DMS53 treated with DMSO at 0.1 percent for 48 hours (cell line): ENCODE measurements at regions not wholly inside any gene's neighbourhood (a gene's known extent, or its start where the extent isn't known, plus 50 kb on each side); places are given as distances from the start of the nearest gene placed in this dataset.

Experiments
- DNase-seq: peaks from one replicate; lab custom pipeline; 2025; ENCODE audit not compliant: unreplicated experiment; lab: John Stamatoyannopoulos, UW

- no peak for DNase-seq
Observed at GRCh38 chr11:127385071-127385470, 384.5 kb upstream of the KIRREL3 start.

GRCh38 chr11:127383026-127383425, 382.5 kb upstream of the KIRREL3 start:
- no peak for DNase-seq

- DNase-seq: no peak
Observed at GRCh38 chr11:127381247-127381646, 380.7 kb upstream of the KIRREL3 start.

GRCh38 chr11:127379686-127380085, 379.1 kb upstream of the KIRREL3 start:
- no peak for DNase-seq

GRCh38 chr11:127376301-127376700, 375.7 kb upstream of the KIRREL3 start:
- no peak for DNase-seq

DNA sequence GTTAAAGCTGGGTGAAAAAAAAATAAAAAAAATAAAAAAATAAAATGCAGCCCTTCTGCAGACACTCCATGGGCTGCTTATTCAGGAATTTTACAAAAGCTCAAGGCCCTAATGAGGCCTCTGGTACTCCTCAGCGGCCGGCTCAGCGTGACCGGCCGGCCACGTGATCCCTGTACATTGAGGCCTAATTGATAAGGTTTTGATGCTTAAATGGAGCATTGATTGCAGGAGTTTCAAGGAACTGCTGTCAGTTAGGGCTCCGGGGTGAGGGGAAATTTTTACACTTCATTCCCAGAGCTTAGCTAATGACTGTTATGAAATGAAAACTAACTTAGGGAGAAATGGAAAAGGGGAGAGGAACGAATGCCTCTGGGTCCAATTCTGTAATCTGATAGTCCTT, 368.8 kb upstream of the KIRREL3 start:
- DNase-seq: no peak

- peak; percentile 72 for DNase-seq
Observed at GRCh38 chr11:127362754-127363308, 362.3 kb upstream of the KIRREL3 start.

DNA sequence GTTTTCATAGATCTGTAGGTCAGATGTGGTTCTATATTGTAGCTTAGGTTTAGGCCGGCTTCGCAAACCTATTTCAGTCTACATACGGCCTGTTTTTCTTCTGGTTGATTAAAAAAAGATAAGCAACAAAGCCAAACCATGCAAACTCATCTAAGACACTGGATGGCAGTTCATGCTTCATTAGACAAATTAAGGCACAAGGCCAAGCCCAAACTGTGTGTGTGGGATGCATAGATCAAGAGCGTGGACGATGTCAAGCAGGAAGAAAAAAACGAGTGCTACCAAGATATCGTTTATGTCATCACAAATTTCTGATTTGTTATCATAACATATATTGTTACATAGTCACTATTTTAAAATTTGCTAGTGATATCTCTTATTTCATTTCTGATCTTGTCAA, 357.6 kb upstream of the KIRREL3 start:
- DNase-seq: no peak

DNA sequence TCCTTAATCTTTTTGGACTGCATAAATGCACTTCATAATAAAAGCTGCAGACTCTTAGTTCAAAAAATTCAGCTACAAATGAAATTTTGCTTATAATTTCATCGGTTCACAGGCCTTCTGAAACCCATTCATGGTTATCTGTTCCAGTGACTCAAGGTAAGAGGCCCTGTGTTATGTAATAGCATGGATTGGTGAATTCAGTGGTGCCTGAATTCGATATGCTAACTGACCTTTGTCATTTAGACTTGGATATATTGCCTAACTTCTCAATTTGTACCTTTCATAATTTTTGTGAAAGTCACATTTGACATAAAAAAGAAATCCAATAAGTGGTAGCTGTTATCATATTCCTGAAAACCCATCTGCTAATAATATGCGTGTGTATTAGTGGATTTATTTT, 349.9 kb upstream of the KIRREL3 start:
- no peak for DNase-seq

DNA sequence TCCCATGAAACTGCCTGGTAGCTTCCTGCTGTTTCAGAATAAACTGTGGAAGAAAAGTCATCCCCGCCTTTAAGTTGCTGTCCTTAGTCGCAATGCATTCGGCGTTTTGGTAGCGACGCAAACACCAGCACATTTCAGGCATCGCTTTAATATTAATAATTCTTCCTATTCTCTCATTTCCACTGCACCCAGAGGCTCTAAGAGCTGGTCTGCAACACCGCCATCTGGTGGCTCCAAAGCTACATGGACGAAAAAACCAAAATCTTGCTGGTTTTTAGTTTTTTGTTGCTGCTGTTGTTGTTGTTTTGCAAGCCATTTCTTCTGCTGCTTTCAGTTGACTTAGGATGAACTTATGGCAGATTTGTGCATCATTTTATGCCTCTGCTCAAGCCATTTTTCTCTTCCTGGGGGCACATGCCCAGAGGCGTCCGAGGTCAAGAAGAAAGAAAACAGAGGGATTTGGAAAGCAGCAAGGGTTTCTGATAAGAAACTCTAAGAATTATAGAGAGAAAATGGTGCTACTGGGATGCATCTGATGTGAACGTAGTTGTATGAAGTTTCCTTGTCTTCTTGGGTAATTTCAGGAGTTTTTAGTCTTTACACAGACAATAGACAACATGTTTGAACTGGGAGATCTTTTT, 345.4 kb upstream of the KIRREL3 start:
- peak; percentile 33 for DNase-seq

DNA sequence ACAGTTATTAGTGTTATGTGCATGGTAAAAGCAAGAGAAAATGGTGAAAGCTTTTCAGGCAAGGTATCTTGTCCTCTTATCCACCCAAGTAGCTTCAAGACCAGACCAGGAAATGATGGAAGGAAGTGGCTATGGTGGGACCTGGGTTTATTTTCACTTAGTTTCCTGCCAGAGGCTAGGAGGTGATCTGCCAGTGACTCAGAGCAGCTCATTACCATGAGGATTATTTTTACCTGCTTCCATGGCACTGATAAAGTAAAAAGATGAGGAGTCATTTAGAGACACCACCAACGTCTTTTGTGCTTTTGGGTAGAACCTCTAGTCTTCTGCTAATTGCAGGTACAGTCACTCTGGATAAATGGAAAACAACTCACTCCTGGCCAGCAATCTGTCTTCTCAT, 339.9 kb upstream of the KIRREL3 start:
- DNase-seq: no peak

- no peak for DNase-seq
Observed at GRCh38 chr11:127339376-127339775, 338.8 kb upstream of the KIRREL3 start.

DNA sequence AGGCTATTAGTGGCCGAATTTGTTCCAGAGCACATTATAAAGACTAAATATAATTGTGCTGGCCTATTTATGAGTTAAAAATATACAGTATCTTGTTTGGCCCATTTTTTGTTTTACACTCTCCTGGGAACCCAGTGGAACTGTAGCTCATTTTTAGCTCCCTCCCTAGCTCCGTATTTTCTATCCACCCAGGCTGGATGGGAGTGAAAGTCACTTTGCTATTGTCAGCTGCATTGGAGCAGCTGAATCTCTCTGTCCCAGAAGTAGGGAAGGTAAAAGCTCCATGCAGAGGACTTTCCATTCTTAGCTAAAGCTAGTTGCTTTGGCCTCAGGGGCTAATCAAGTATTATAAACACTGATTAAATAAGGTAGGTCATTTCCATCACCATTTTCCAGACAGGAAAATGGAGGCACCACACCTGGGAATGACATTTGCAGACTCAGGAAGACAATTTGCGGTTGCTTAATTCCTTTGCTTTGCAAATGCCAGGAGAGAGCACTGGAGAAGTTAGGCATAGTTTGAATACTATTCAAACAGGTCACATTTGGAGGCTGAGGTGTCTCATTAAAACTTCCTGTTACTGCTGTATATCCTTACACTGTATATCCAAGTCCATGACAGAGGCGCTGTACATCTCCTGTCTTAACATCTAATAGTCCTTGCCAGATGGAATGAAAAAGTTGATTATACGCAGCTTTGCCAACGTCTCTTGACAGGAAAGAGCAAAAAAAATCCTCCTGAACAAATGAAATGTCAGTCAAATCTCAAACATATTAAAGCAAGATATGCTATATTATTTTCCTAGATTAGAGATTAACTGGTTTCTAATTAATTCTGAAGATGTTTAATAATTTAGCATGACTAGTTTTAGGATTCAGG, 338.1 kb upstream of the KIRREL3 start:
- no peak for DNase-seq

- DNase-seq: no peak
Observed at GRCh38 chr11:127334466-127334865, 333.9 kb upstream of the KIRREL3 start.

DNA sequence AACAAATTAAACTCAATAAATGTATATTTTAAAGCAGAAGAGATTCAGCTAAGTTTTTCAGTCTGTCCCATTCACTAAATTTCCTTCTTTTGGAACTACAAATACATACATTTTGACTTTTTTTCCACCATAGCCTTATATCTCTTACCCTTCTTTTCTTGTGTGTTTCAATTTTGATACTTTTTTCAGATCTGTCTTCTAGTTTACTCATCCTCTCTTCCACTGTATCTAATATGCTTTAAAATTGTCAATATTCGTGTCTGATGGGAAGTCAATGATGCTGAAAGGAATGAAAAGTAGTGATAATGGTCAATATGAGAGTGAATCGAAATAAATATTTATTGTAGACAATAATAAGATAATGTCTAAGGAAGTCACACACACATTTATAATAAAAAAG, 332.3 kb upstream of the KIRREL3 start:
- no peak for DNase-seq

DNA sequence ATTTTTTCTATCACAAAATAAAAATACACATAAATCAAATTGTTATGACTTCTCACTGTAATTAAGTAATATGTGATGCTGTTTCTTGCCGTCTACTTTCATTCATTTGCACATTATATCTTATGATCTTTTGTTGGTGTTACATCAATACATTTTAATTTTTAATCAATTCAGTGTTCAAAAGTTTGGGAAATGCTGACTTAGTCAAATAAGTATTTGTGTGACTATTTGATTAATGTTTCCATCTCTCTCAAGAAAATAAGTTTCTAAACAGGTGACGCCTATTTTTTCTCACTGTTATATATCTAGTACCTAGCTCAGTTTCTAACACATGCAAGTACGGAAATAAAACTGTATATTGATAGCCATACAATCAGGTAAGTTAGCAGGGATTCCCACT, 329.5 kb upstream of the KIRREL3 start:
- DNase-seq: no peak

DNA sequence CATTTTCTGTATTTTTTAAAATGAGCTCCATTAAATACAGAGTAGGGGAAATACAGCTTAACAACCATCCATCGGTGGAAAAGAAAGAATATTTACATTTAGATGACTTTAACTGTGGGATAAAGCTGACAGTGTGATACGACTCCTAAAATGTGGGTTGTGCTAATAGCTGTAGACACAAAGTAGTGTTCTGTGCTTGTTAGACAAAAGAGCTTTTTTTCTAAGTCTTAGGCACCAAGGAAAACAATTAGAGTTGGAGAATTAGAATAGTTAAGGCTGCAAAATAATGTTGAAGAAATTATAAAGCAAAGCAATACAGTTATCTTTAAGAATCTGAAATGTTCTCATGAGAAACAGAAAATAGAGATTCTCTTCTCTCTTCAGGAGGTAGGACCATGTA, 307.7 kb upstream of the KIRREL3 start:
- no peak for DNase-seq

DNA sequence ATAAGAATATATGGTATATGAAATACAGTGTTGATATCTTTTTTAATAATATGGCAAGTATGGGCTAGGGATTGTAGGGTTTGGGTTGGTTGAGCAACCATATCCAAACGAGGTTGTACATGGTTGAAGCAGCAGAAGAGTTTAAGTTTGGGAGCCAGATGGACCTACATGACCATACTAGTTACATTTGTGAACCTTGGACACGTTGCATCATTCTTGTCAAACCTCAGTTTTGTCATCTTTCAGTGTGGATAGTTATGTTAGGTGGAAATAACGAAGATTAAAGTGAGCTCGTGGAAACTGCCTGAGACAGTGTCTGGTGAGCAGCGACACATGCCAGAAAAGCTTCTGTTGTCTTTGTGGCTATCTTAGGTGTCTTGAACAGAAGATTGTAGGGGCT, 307.1 kb upstream of the KIRREL3 start:
- no peak for DNase-seq

GRCh38 chr11:127304634-127305033, 304.1 kb upstream of the KIRREL3 start:
- DNase-seq: no peak

- no peak for DNase-seq
Observed at GRCh38 chr11:127288926-127289325, 288.4 kb upstream of the KIRREL3 start.

DNA sequence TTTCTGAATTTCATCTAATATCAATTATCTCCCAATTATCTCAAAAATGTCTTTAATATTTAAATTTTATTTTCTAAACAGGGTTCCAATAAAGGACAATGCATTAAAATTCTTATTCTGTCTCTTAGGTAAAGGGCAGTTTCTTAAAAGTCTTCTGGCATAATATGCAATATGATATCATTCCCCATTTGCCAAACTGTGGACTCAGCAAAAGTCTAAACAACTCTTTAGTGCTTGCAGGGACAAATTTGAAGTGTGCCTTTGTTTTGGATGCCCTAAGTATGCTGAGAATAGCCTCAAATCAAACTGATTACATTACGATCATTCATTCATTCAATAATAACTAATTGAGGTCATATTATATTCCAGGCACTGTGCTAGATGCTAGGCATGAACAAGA, 281.0 kb upstream of the KIRREL3 start:
- no peak for DNase-seq

GRCh38 chr11:127275774-127276173, 275.2 kb upstream of the KIRREL3 start:
- DNase-seq: no peak
